ENCODE measurements at regions not wholly inside any gene's neighbourhood (a gene's known extent, or its start where the extent isn't known, plus 50 kb on each side); places are given as distances from the start of the nearest gene placed in this dataset.
"Not testable (repeated sequence)": the region's sequence is repeated elsewhere in the genome, so short reads cannot be mapped to it uniquely, and the experiment has no call there.

GRCh38 chr10:46740368-46740767 is 161.4 kb downstream of the SYT15 start:
- DNase-seq = not testable (repeated sequence)

GRCh38 chr10:46749003-46749402 is 162.2 kb upstream of the PTPN20 start:
- DNase-seq = not testable (repeated sequence)

GRCh38 chr10:46749470-46749869 is 161.8 kb upstream of the PTPN20 start:
- not testable (repeated sequence) for DNase-seq

- DNase-seq = not testable (repeated sequence)
These were observed 157.5 kb upstream of the PTPN20 start for GRCh38 chr10:46753763-46754162.

GRCh38 chr10:46761471-46761870 is 149.8 kb upstream of the PTPN20 start:
- not testable (repeated sequence) for DNase-seq

GRCh38 chr10:46768515-46769291 is 142.5 kb upstream of the PTPN20 start:
- DNase-seq = not testable (repeated sequence)

GRCh38 chr10:46773178-46773896 is 137.9 kb upstream of the PTPN20 start:
- not testable (repeated sequence) for DNase-seq

GRCh38 chr10:46773897-46774236 is 137.4 kb upstream of the PTPN20 start:
- DNase-seq = not testable (repeated sequence)

- not testable (repeated sequence) for DNase-seq
These were observed 136.9 kb upstream of the PTPN20 start for GRCh38 chr10:46774366-46774765.

GRCh38 chr10:46774945-46775667 is 136.1 kb upstream of the PTPN20 start:
- not testable (repeated sequence) for DNase-seq

GRCh38 chr10:46775668-46776059 is 135.6 kb upstream of the PTPN20 start:
- DNase-seq = not testable (repeated sequence)

- DNase-seq = not testable (repeated sequence)
These were observed 131.7 kb upstream of the PTPN20 start for GRCh38 chr10:46779571-46779970.

GRCh38 chr10:46780164-46780563 is 131.1 kb upstream of the PTPN20 start:
- not testable (repeated sequence) for DNase-seq

GRCh38 chr10:46781001-46781400 is 130.2 kb upstream of the PTPN20 start:
- not testable (repeated sequence) for DNase-seq

- DNase-seq = not testable (repeated sequence)
These were observed 129.0 kb upstream of the PTPN20 start for GRCh38 chr10:46782001-46782874.

GRCh38 chr10:46784665-46785064 is 126.6 kb upstream of the PTPN20 start:
- DNase-seq = not testable (repeated sequence)

- DNase-seq = not testable (repeated sequence)
These were observed 125.1 kb upstream of the PTPN20 start for GRCh38 chr10:46786125-46786517.

- peak in 54 of 58 donors; percentile 3 to 89 (median 54) for DNase-seq
These were observed 124.5 kb upstream of the PTPN20 start for GRCh38 chr10:46786518-46787320.

- peak in 34 of 58 donors; percentile 2 to 69 (median 26) for DNase-seq
These were observed 124.0 kb upstream of the PTPN20 start for GRCh38 chr10:46787321-46787615.

All from anterior cingulate cortex (tissue), 58 donors.